ENCODE measurements at regions not wholly inside any gene's neighbourhood (a gene's known extent, or its start where the extent isn't known, plus 50 kb on each side); places are given as distances from the start of the nearest gene placed in this dataset.

DNA sequence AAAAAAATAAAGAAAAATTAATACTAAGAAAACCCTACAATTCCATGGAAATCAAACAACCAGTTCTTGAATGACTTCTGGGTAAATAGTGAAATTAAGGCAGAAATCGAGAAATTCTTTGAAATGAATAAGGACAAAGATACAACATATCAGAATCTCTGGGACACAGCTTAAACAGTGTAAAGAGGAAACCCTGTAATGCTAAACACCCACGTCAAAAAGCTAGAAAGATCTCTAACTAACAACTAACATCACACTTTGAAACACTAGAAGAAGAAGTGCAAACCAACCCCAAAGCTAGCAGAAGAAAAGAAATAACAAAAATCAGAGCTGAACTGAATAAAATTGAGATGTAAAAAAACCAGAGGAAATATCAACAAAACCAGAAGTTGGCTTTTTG lies 114.6 kb upstream of the CD180 start:
- Histone ChIP-seq H2AFZ (no peak overlapping the region), H3K27ac (no peak overlapping the region), H3K4me2 (no peak overlapping the region), H3K4me1 (ENCODE audit: insufficient read depth) (peaks cover 5% of the 10 kb centered on the region), H4K20me1 (ENCODE audit: insufficient read depth, poor library complexity, severe bottlenecking) (no peaks in the 10 kb centered on the region), H3K9me3 (ENCODE audit: low read depth) (no peaks in the 10 kb centered on the region), H3K79me2 (no peaks in the 10 kb centered on the region), H3K27me3 (no peaks in the 10 kb centered on the region), H3K36me3 (replicated peaks; ENCODE audit: insufficient read depth, low read depth) (no peaks in the 10 kb centered on the region), H3K9me2 (replicated peaks; ENCODE audit: insufficient read depth) (no peaks in the 10 kb centered on the region), H3K4me3 (no peak overlapping the region)
- 93% methylated on average over 2 of the region's 2 CpGs for WGBS (ENCODE audit: low lambda C conversion rate, missing lambda C conversion rate)
- no peak for DNase-seq (ENCODE audit: low spot score)
- TF ChIP-seq CTCF (IDR thresholded peaks at IDR 0.05; ENCODE audit: poor library complexity): no peak
- no peak for TF ChIP-seq EZH2phosphoT487 (IDR thresholded peaks at IDR 0.05; ENCODE audit: low read depth, severe bottlenecking, unreplicated experiment)
- no peak for TF ChIP-seq EZH2 (IDR thresholded peaks at IDR 0.05; ENCODE audit: borderline replicate concordance)

GRCh38 chr5:67310740-67311139 lies 114.1 kb upstream of the CD180 start:
- H3K9me2 ChIP-seq (replicated peaks; ENCODE audit: insufficient read depth): no peaks in the 10 kb centered on the region
- no peaks in the 10 kb centered on the region for H3K79me2 ChIP-seq
- no peaks in the 10 kb centered on the region for H4K20me1 ChIP-seq (ENCODE audit: insufficient read depth, poor library complexity, severe bottlenecking)
- H3K27me3 ChIP-seq: no peaks in the 10 kb centered on the region
- no peak overlapping the region for H3K4me3 ChIP-seq
- no peak overlapping the region for H3K4me2 ChIP-seq
- WGBS (ENCODE audit: low lambda C conversion rate, missing lambda C conversion rate): 90% methylated on average over 2 of the region's 2 CpGs
- TF ChIP-seq EZH2phosphoT487 (IDR thresholded peaks at IDR 0.05; ENCODE audit: low read depth, severe bottlenecking, unreplicated experiment) (no peak), EZH2 (IDR thresholded peaks at IDR 0.05; ENCODE audit: borderline replicate concordance) (no peak), CTCF (IDR thresholded peaks at IDR 0.05; ENCODE audit: poor library complexity) (no peak)
- H3K27ac ChIP-seq: no peak overlapping the region
- H3K4me1 ChIP-seq (ENCODE audit: insufficient read depth): peaks cover 5% of the 10 kb centered on the region
- no peaks in the 10 kb centered on the region for H3K36me3 ChIP-seq (replicated peaks; ENCODE audit: insufficient read depth, low read depth)
- no peak for DNase-seq (ENCODE audit: low spot score)
- H2AFZ ChIP-seq: no peak overlapping the region
- no peaks in the 10 kb centered on the region for H3K9me3 ChIP-seq (ENCODE audit: low read depth)

DNA sequence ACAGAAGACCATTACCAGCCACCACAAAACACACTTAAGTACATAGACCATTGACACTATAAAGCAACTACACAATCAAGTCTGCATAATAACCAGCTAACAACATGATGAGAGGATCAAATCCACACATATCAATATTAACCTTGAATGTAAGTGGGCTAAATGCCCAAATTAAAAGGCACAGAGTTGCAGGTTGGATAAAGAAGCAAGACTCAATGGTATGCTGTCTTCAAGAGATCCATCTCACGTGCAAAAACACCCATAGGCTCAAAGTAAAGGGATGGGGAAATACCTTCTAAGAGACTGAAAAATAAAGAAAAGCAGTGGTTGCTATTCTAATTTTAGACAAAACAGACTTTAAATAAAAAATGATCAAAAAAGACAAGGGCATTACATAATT lies 113.6 kb upstream of the CD180 start:
- Histone ChIP-seq H3K9me3 (ENCODE audit: low read depth) (no peaks in the 10 kb centered on the region), H3K27me3 (no peaks in the 10 kb centered on the region), H2AFZ (no peak overlapping the region), H3K36me3 (replicated peaks; ENCODE audit: insufficient read depth, low read depth) (no peaks in the 10 kb centered on the region), H3K79me2 (no peaks in the 10 kb centered on the region), H3K9me2 (replicated peaks; ENCODE audit: insufficient read depth) (no peaks in the 10 kb centered on the region), H4K20me1 (ENCODE audit: insufficient read depth, poor library complexity, severe bottlenecking) (no peaks in the 10 kb centered on the region), H3K4me1 (ENCODE audit: insufficient read depth) (peaks cover 5% of the 10 kb centered on the region), H3K4me3 (no peak overlapping the region), H3K4me2 (no peak overlapping the region), H3K27ac (no peak overlapping the region)
- TF ChIP-seq CTCF (IDR thresholded peaks at IDR 0.05; ENCODE audit: poor library complexity): no peak
- TF ChIP-seq EZH2phosphoT487 (IDR thresholded peaks at IDR 0.05; ENCODE audit: low read depth, severe bottlenecking, unreplicated experiment): no peak
- TF ChIP-seq EZH2 (IDR thresholded peaks at IDR 0.05; ENCODE audit: borderline replicate concordance): no peak
- no peak for DNase-seq (ENCODE audit: low spot score)
- 93% methylated on average over 1 of the region's 1 CpG for whole genome bisulfite sequencing (ENCODE audit: low lambda C conversion rate, missing lambda C conversion rate)

Data from hepatocyte (in vitro differentiated cells).